Mammary epithelial cell (primary cell): ENCODE measurements at regions not wholly inside any gene's neighbourhood (a gene's known extent, or its start where the extent isn't known, plus 50 kb on each side); places are given as distances from the start of the nearest gene placed in this dataset.

Source experiments
- CTCF ChIP-seq, 2 donors: IDR thresholded peaks in 1 of 2; conservative IDR thresholded peaks in 1 of 2; 2 replicates each; pipeline ENCODE4 v1.5.1; 2011 to 2012; ENCODE audit warnings: inconsistent platforms in 2 of 2, low read length in 2 of 2, mild to moderate bottlenecking in 2 of 2, control low read depth in 1 of 2, low read depth in 1 of 2; ENCODE audit not compliant: insufficient read depth in 1 of 2; ENCODE audit errors: extremely low read depth in 1 of 2
- EZH2 ChIP-seq: IDR thresholded peaks from 2 replicates; pipeline ENCODE4 v1.6.1; 2012; ENCODE audit warnings: low read length, inconsistent platforms, borderline replicate concordance

GRCh38 chr4:147327322-147327721 is 153.6 kb upstream of the EDNRA start:
- TF ChIP-seq CTCF (conservative IDR thresholded peaks at IDR 0.05 in 1 of 2, IDR thresholded peaks at IDR 0.05 in 1 of 2; ENCODE audit: extremely low read depth in 1 of 2, insufficient read depth in 1 of 2, low read depth in 1 of 2, low read length in 2 of 2) (no peak), EZH2 (no peak)
